Upper lobe of right lung (tissue), 1 donor: ENCODE measurements at regions not wholly inside any gene's neighbourhood (a gene's known extent, or its start where the extent isn't known, plus 50 kb on each side); places are given as distances from the start of the nearest gene placed in this dataset.
"Not testable (repeated sequence)": the region's sequence is repeated elsewhere in the genome, so short reads cannot be mapped to it uniquely, and the experiment has no call there.

Experiments
- ATAC-seq: fragments of 200-7000 bp; cut with Tn5 transposase; one replicate; pipeline ENCODE4 v1.9.1; 2020; ENCODE audit warnings: mild to moderate bottlenecking, moderate library complexity
- DNase-seq: peaks from one replicate; pipeline ENCODE4 v3.0.0-alpha.2; 2020
- H3K27ac ChIP-seq: fragments of 200-600 bp; one replicate; pipeline ENCODE4 v1.8.0; 2022
- H3K27me3 ChIP-seq: fragments of 200-600 bp; one replicate; pipeline ENCODE4 v1.8.0; 2022; ENCODE audit warnings: mild to moderate bottlenecking
- H3K36me3 ChIP-seq: fragments of 200-600 bp; one replicate; pipeline ENCODE4 v1.8.0; 2022
- H3K4me1 ChIP-seq: fragments of 200-600 bp; one replicate; pipeline ENCODE4 v1.8.0; 2022
- H3K4me3 ChIP-seq: fragments of 200-600 bp; one replicate; pipeline ENCODE4 v1.8.0; 2022; ENCODE audit warnings: mild to moderate bottlenecking
- H3K9me3 ChIP-seq: fragments of 200-600 bp; one replicate; pipeline ENCODE4 v1.8.0; 2022
- CTCF ChIP-seq: fragments of 200-600 bp; IDR thresholded peaks from one replicate; pipeline ENCODE4 v1.8.0; 2022; ENCODE audit warnings: antibody characterized with exemption
- intact Hi-C: fragments of 100-400 bp; cut with DNase I; formaldehyde crosslinking; loops from one replicate; pipeline ENCODE4 v1.11.0; 2022
- donor health status: DM: no; HTN: yes; CAD: no; lungs with severe emphysema.

- intact Hi-C loops, result no loop called here
- no peak for TF ChIP-seq CTCF
- no peaks in the 10 kb centered on the region for H3K9me3 ChIP-seq
- no peak for ATAC-seq
- H3K36me3 ChIP-seq, result no peaks in the 10 kb centered on the region
- H3K27ac ChIP-seq, result no peak overlapping the region
- DNase-seq, result no peak
- H3K4me3 ChIP-seq, result no peak overlapping the region
- H3K27me3 ChIP-seq, result no peaks in the 10 kb centered on the region
- H3K4me1 ChIP-seq, result no peaks in the 10 kb centered on the region
Observed at GRCh38 chr6:141956868-141957267, 175.9 kb upstream of the GJE1 start.

GRCh38 chr6:141956046-141956761 is 176.5 kb upstream of the GJE1 start:
- Histone ChIP-seq H3K9me3 (no peaks in the 10 kb centered on the region), H3K27me3 (no peaks in the 10 kb centered on the region), H3K4me3 (no peak overlapping the region), H3K27ac (no peak overlapping the region), H3K4me1 (no peaks in the 10 kb centered on the region), H3K36me3 (no peaks in the 10 kb centered on the region)
- no peak for DNase-seq
- no peak for TF ChIP-seq CTCF
- intact Hi-C loops, result no loop called here
- no peak for ATAC-seq

GRCh38 chr6:141953072-141953471 is 179.7 kb upstream of the GJE1 start:
- TF ChIP-seq CTCF, result no peak
- intact Hi-C loops, result no loop called here

GRCh38 chr6:141946502-141946901 is 186.2 kb upstream of the GJE1 start:
- Histone ChIP-seq H3K27ac (no peak overlapping the region), H3K27me3 (no peaks in the 10 kb centered on the region), H3K36me3 (no peaks in the 10 kb centered on the region), H3K9me3 (peaks cover 4% of the 10 kb centered on the region), H3K4me3 (no peak overlapping the region), H3K4me1 (no peaks in the 10 kb centered on the region)
- intact Hi-C loops, result no loop called here
- no peak for TF ChIP-seq CTCF
- DNase-seq, result no peak
- no peak for ATAC-seq

More at GRCh38 chr6:141953072-141953471, 179.7 kb upstream of the GJE1 start:
- H3K36me3 ChIP-seq, result no peaks in the 10 kb centered on the region
- ATAC-seq (no peak), DNase-seq (no peak)
- H3K9me3 ChIP-seq, result peaks cover 4% of the 10 kb centered on the region
- H3K4me1 ChIP-seq, result no peaks in the 10 kb centered on the region
- H3K27me3 ChIP-seq, result no peaks in the 10 kb centered on the region
- H3K27ac ChIP-seq, result no peak overlapping the region
- no peak overlapping the region for H3K4me3 ChIP-seq

GRCh38 chr6:141938664-141939063 is 194.1 kb upstream of the GJE1 start:
- intact Hi-C loops, result no loop called here
- H3K27ac ChIP-seq, result no peak overlapping the region
- H3K4me3 ChIP-seq, result no peak overlapping the region
- H3K36me3 ChIP-seq, result no peaks in the 10 kb centered on the region
- no peaks in the 10 kb centered on the region for H3K27me3 ChIP-seq
- H3K9me3 ChIP-seq, result no peaks in the 10 kb centered on the region
- no peaks in the 10 kb centered on the region for H3K4me1 ChIP-seq
- no peak for TF ChIP-seq CTCF
- DNase-seq (no peak), ATAC-seq (no peak)

- Histone ChIP-seq H3K4me3 (no peak overlapping the region), H3K36me3 (no peaks in the 10 kb centered on the region), H3K27ac (no peak overlapping the region), H3K27me3 (no peaks in the 10 kb centered on the region), H3K9me3 (no peaks in the 10 kb centered on the region), H3K4me1 (no peaks in the 10 kb centered on the region)
- intact Hi-C loops, result no loop called here
- DNase-seq (no peak), ATAC-seq (no peak)
- no peak for TF ChIP-seq CTCF
Observed at GRCh38 chr6:141932685-141933084, 200.0 kb upstream of the GJE1 start.

- DNase-seq, H3K4me3 ChIP-seq, ATAC-seq, H3K9me3 ChIP-seq, H3K27ac ChIP-seq, H3K27me3 ChIP-seq, H3K36me3 ChIP-seq, intact Hi-C loops, H3K4me1 ChIP-seq: not testable (repeated sequence)
Observed at GRCh38 chr6:141926200-141926900, 206.4 kb upstream of the GJE1 start.
